K562 (cell line): ENCODE measurements at regions not wholly inside any gene's neighbourhood (a gene's known extent, or its start where the extent isn't known, plus 50 kb on each side); places are given as distances from the start of the nearest gene placed in this dataset.
"Not testable (repeated sequence)": the region's sequence is repeated elsewhere in the genome, so short reads cannot be mapped to it uniquely, and the experiment has no call there.

ENCODE experiments used
- ATAC-seq: fragments of 200-7000 bp; cut with Tn5 transposase; 3 replicates; pipeline ENCODE4 v1.9.1; 2020; ENCODE audit warnings: moderate library complexity
- BruUV-seq: library from RNA; stranded (reverse); fragments of 400-500 nt; replicated peaks from 2 replicates; lab custom pipeline; 2021; lab: Mats Ljungman, UMichigan
- CTCF ChIA-PET: fragments of 300-600 bp; formaldehyde crosslinking; extraction: SDS; loops from one replicate; lab custom pipeline; 2021; ENCODE audit warnings: low intra/inter-chr PET ratio; lab: Yijun Ruan, JAX
- POLR2A ChIA-PET: fragments of 300-600, 350-650 bp; sonication (Branson Sonifier 250); formaldehyde crosslinking; extraction: SDS; loops from one replicate; lab custom pipeline; 2021; ENCODE audit warnings: antibody characterized with exemption, inconsistent platforms; lab: Yijun Ruan, JAX
- DNase-seq, 4 experiments: peaks; one replicate each; pipeline versions ENCODE4 v3.0.0 to v3.0.0-alpha.2; 2011 to 2018; ENCODE audit warnings: low spot score in 3 of 4, mixed read lengths in 3 of 4; ENCODE audit errors: extremely low read depth in 1 of 4
- FAIRE-seq: peaks from 2 replicates; lab custom pipeline; 2011; peaks lifted over from hg19 to GRCh38; lab: Jason Lieb, UNC
- H2AFZ ChIP-seq: 2 replicates; pipeline ENCODE4 v1.6.0; 2011; ENCODE audit warnings: low read depth, low read length, control low read depth, inconsistent platforms
- H3K27ac ChIP-seq: fragments of 200-600 bp; 3 replicates; pipeline ENCODE4 v1.8.0; 2011; ENCODE audit warnings: low read depth, mild to moderate bottlenecking, control low read depth, inconsistent platforms, low read length, moderate library complexity, mixed read lengths; ENCODE audit errors: extremely low read depth
- H3K27me3 ChIP-seq, 2 experiments: fragments of 300-600 bp in 1 of 2; 2 replicates in 1 of 2; 3 replicates in 1 of 2; pipeline versions ENCODE4 v1.6.0 to v1.8.0; 2011; ENCODE audit warnings: inconsistent platforms in 2 of 2, low read length in 2 of 2, mild to moderate bottlenecking in 1 of 2, mixed read lengths in 1 of 2, moderate library complexity in 1 of 2; ENCODE audit not compliant: control insufficient read depth in 2 of 2, insufficient read depth in 2 of 2
- H3K36me3 ChIP-seq: fragments of 300-600 bp; 3 replicates; pipeline ENCODE4 v1.8.0; 2011; ENCODE audit warnings: mild to moderate bottlenecking, low read length, inconsistent platforms; ENCODE audit not compliant: control insufficient read depth, insufficient read depth
- H3K4me1 ChIP-seq, 2 experiments: fragments of 200-600 bp in 1 of 2; replicated peaks in 1 of 2; 2 replicates in 1 of 2; 3 replicates in 1 of 2; pipeline versions ENCODE4 v1.5.1 to v1.8.0; 2011; ENCODE audit warnings: inconsistent platforms in 2 of 2, low read length in 2 of 2, mild to moderate bottlenecking in 1 of 2, mixed read lengths in 1 of 2, moderate library complexity in 1 of 2; ENCODE audit not compliant: control insufficient read depth in 2 of 2, insufficient read depth in 2 of 2
- H3K4me2 ChIP-seq: 2 replicates; pipeline ENCODE4 v1.6.1; 2011; ENCODE audit warnings: low read length, control low read depth, inconsistent platforms, mixed read lengths; ENCODE audit not compliant: insufficient read depth
- H3K4me3 ChIP-seq: fragments of 200-600 bp; sonication (generic), shearing (Covaris generic); 2 replicates; pipeline ENCODE4 v1.5.1; 2016; ENCODE audit warnings: control low read depth, inconsistent platforms
- H3K79me2 ChIP-seq: fragments of 200-600 bp; 3 replicates; pipeline ENCODE4 v1.8.0; 2011; ENCODE audit warnings: low read length, inconsistent platforms; ENCODE audit not compliant: control insufficient read depth, insufficient read depth
- H3K9ac ChIP-seq, 2 experiments: 2 replicates each; pipeline versions ENCODE4 v1.6.0 to v1.6.1; 2011; ENCODE audit warnings: low read depth in 2 of 2, low read length in 2 of 2, control low read depth in 1 of 2, inconsistent platforms in 1 of 2, mild to moderate bottlenecking in 1 of 2, mixed read lengths in 1 of 2; ENCODE audit not compliant: insufficient read depth in 1 of 2
- H3K9me1 ChIP-seq: one replicate; pipeline ENCODE4 v1.6.0; 2011; ENCODE audit warnings: inconsistent platforms, mild to moderate bottlenecking, low read length, moderate library complexity; ENCODE audit not compliant: control insufficient read depth, insufficient read depth
- H3K9me3 ChIP-seq: replicated peaks from 2 replicates; pipeline ENCODE4 v1.5.1; 2011; ENCODE audit warnings: low read depth, low read length, inconsistent platforms; ENCODE audit not compliant: control insufficient read depth, insufficient read depth
- H4K20me1 ChIP-seq: replicated peaks from 2 replicates; pipeline ENCODE4 v1.6.1; 2011; ENCODE audit warnings: low read length, inconsistent platforms, mixed read lengths; ENCODE audit not compliant: control insufficient read depth, insufficient read depth
- ETV1 ChIP-seq: fragments of 450-650 bp; conservative IDR thresholded peaks from 2 replicates; pipeline ENCODE4 v1.6.1; 2016; ENCODE audit warnings: missing genetic modification characterization, control low read depth, low read depth, missing compliant biosample characterization
- GTF2B ChIP-seq: IDR thresholded peaks from 2 replicates; pipeline ENCODE4 v1.6.1; 2011; ENCODE audit not compliant: insufficient read length; ENCODE audit errors: extremely low read depth
- IFI16 ChIP-seq: fragments of 250-450 bp; sonication (Bioruptor Pico); IDR thresholded peaks from 2 replicates; pipeline ENCODE4 v2.1.2; 2022; ENCODE audit warnings: mild to moderate bottlenecking, inconsistent platforms
- MED1 ChIP-seq: sonication (generic); formaldehyde crosslinking; IDR thresholded peaks from 2 replicates; pipeline ENCODE4 v1.8.1; 2023; ENCODE audit warnings: missing genetic modification reagents, borderline replicate concordance
- NFYB ChIP-seq: IDR thresholded peaks from 2 replicates; pipeline ENCODE4 v1.6.1; 2011; ENCODE audit warnings: mild to moderate bottlenecking, moderate library complexity; ENCODE audit not compliant: insufficient read length; ENCODE audit errors: extremely low read depth
- SIN3B ChIP-seq: fragments of 450-650 bp; IDR thresholded peaks from 2 replicates; pipeline ENCODE4 v1.6.1; 2017; ENCODE audit warnings: low read depth, mild to moderate bottlenecking, moderate library complexity
- STAT5A ChIP-seq: IDR thresholded peaks from 2 replicates; pipeline ENCODE4 v1.6.1; 2012; ENCODE audit warnings: low read length, inconsistent platforms, borderline replicate concordance
- WGBS: fragments of 100-300 bp; shearing (Covaris generic); methylation state at CpG from one replicate; pipeline ENCODE4 v1.1.6; 2016; ENCODE audit warnings: low coverage, mixed read lengths; ENCODE audit not compliant: insufficient coverage; ENCODE audit errors: missing lambda C conversion rate; 5-methylcytosine and 5-hydroxymethylcytosine counted together
- in situ Hi-C: fragments of 300-500 bp; cut with MboI; formaldehyde crosslinking; loops from 4 replicates; pipeline ENCODE4 v1.15.0; 2018; ENCODE audit warnings: inconsistent platforms, mixed read lengths
- intact Hi-C: fragments of 100-400 bp; cut with micrococcal nuclease; formaldehyde crosslinking; loops from 2 replicates; pipeline ENCODE4 v1.14.2; 2022

- H3K4me2 ChIP-seq, H3K9me3 ChIP-seq, in situ Hi-C loops, DNase-seq, H3K27me3 ChIP-seq, H3K9me1 ChIP-seq, FAIRE-seq, BruUV-seq, H3K79me2 ChIP-seq, H4K20me1 ChIP-seq, H3K27ac ChIP-seq, H3K9ac ChIP-seq, H2AFZ ChIP-seq, H3K4me3 ChIP-seq, CTCF ChIA-PET, intact Hi-C loops, POLR2A ChIA-PET, H3K36me3 ChIP-seq, H3K4me1 ChIP-seq, ATAC-seq: not testable (repeated sequence)
- TF ChIP-seq NFYB = peak; percentile 51
- 0% methylated on average over 5 of the region's 5 CpGs for WGBS
Measured at GRCh38 chr9:104195142-104195541, 101.0 kb downstream of the SMC2 start.

DNA sequence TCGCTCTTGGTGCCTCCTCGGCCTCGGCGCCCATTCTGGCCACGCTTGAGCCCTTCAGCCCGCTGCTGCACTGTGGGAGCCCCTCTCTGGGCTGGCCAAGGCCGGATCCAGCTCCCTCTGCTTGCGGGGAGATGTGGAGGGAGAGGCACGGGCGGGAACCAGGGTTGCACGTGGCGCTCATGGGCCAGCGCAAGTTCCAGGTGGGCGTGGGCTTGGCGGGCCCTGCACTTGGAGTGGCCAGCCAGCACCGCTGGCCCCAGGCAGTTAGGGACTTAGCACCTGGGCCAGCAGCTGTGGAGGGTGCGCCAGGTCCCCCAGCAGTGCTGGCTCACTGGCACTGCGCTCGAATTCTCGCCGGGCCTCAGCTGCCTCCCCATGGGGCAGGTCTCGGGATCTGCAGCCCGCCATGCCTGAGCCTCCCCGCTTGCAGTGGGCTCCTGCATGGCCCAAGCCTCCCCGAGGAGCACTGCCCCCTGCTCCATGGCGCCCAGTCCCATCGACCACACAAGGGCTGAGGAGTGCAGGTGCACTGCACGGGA, 106.4 kb downstream of the SMC2 start:
- ChIA-PET CTCF (no interaction called here), POLR2A (no interaction called here)
- no peak overlapping the region for H3K4me3 ChIP-seq
- no peaks in the 10 kb centered on the region for H3K36me3 ChIP-seq
- no peaks in the 10 kb centered on the region for H3K9me3 ChIP-seq
- H3K9ac ChIP-seq = no peak overlapping the region
- no peak for ATAC-seq
- no peak for FAIRE-seq
- no peak for DNase-seq
- TF ChIP-seq STAT5A (no peak), IFI16 (CRISPR knock-in tag) (no peak), GTF2B (no peak), SIN3B (no peak), ETV1 (no peak), MED1 (no peak)
- no peak overlapping the region for H3K27ac ChIP-seq
- WGBS = under 1% methylated on average over 21 of the region's 28 CpGs
- H3K27me3 ChIP-seq = no peaks in the 10 kb centered on the region
- no peaks in the 10 kb centered on the region for H3K4me1 ChIP-seq
- in situ Hi-C loops (no loop called here), intact Hi-C loops (no loop called here)
- H3K9me1 ChIP-seq = no peaks in the 10 kb centered on the region
- H3K4me2 ChIP-seq = no peak overlapping the region
- no peak overlapping the region for H2AFZ ChIP-seq
- H4K20me1 ChIP-seq = no peaks in the 10 kb centered on the region
- no TSS peak for BruUV-seq
- no peaks in the 10 kb centered on the region for H3K79me2 ChIP-seq
